Endodermal cell (in vitro differentiated cells): ENCODE measurements at regions not wholly inside any gene's neighbourhood (a gene's known extent, or its start where the extent isn't known, plus 50 kb on each side); places are given as distances from the start of the nearest gene placed in this dataset.
A peak's percentile ranks its signal among the peaks of the same experiment; 100 is the strongest.
"Not testable (repeated sequence)": the region's sequence is repeated elsewhere in the genome, so short reads cannot be mapped to it uniquely, and the experiment has no call there.

ENCODE experiments used
- DNase-seq: peaks from one replicate; pipeline ENCODE4 v3.0.0-alpha.2; 2017
- H3K27ac ChIP-seq: 2 replicates; pipeline ENCODE4 v1.5.1; 2013; ENCODE audit warnings: mild to moderate bottlenecking, low read depth, low read length, moderate library complexity
- H3K27me3 ChIP-seq: 2 replicates; pipeline ENCODE4 v1.6.1; 2013; ENCODE audit warnings: mild to moderate bottlenecking, low read length, moderate library complexity; ENCODE audit not compliant: insufficient read depth, control insufficient read depth, poor library complexity, severe bottlenecking
- H3K36me3 ChIP-seq: 2 replicates; pipeline ENCODE4 v1.7.0; 2013; ENCODE audit warnings: mild to moderate bottlenecking, low read length, moderate library complexity; ENCODE audit not compliant: control insufficient read depth, insufficient read depth
- H3K4me1 ChIP-seq: one replicate; pipeline ENCODE4 v1.7.0; 2013; ENCODE audit warnings: low read length; ENCODE audit not compliant: control insufficient read depth, insufficient read depth
- H3K4me3 ChIP-seq: 2 replicates; pipeline ENCODE4 v1.5.1; 2013; ENCODE audit warnings: mild to moderate bottlenecking, low read length, moderate library complexity
- H3K9ac ChIP-seq: 2 replicates; pipeline ENCODE4 v1.6.1; 2013; ENCODE audit warnings: mild to moderate bottlenecking, low read length, moderate library complexity; ENCODE audit not compliant: poor library complexity, severe bottlenecking; ENCODE audit errors: extremely low read depth
- H3K9me3 ChIP-seq: 2 replicates; pipeline ENCODE4 v1.6.1; 2013; ENCODE audit warnings: mild to moderate bottlenecking, low read length, moderate library complexity; ENCODE audit not compliant: control insufficient read depth
- H3K27ac Mint-ChIP-seq: 2 replicates; pipeline ENCODE4 v1.8.0; 2020; ENCODE audit warnings: mixed read lengths
- H3K27me3 Mint-ChIP-seq: 2 replicates; pipeline ENCODE4 v1.8.0; 2021; ENCODE audit warnings: mild to moderate bottlenecking, mixed read lengths; ENCODE audit not compliant: insufficient read depth
- H3K36me3 Mint-ChIP-seq: 2 replicates; pipeline ENCODE4 v1.8.0; 2020; ENCODE audit warnings: low read depth, mixed read lengths
- H3K4me1 Mint-ChIP-seq: 2 replicates; pipeline ENCODE4 v1.8.0; 2020; ENCODE audit warnings: mixed read lengths
- H3K4me3 Mint-ChIP-seq: 2 replicates; pipeline ENCODE4 v1.8.0; 2020; ENCODE audit warnings: mild to moderate bottlenecking, moderate library complexity, mixed read lengths
- H3K9me3 Mint-ChIP-seq: 2 replicates; pipeline ENCODE4 v1.8.0; 2020; ENCODE audit warnings: mild to moderate bottlenecking, mixed read lengths
- CTCF ChIP-seq: fragments of 200-600 bp; sonication (generic); conservative IDR thresholded peaks from 2 replicates; pipeline ENCODE4 v1.5.0; 2021; ENCODE audit warnings: antibody characterized with exemption, mild to moderate bottlenecking
- WGBS, 2 experiments: methylation state at CpG; one replicate each; pipeline versions ENCODE4 v1.1.5 to v1.1.7; 2013; ENCODE audit warnings: missing lambda C conversion rate in 2 of 2, mixed read lengths in 1 of 2; ENCODE audit not compliant: insufficient coverage in 1 of 2, insufficient read length in 1 of 2; 5-methylcytosine and 5-hydroxymethylcytosine counted together

- no peak for TF ChIP-seq CTCF
- no peak overlapping the region for H3K27ac Mint-ChIP-seq
Observed at GRCh38 chr13:46495066-46495465, 57.9 kb upstream of the LRCH1 start.

GRCh38 chr13:46492946-46493345, 60.0 kb upstream of the LRCH1 start:
- TF ChIP-seq CTCF = peak; percentile 82

More at GRCh38 chr13:46495066-46495465, 57.9 kb upstream of the LRCH1 start:
- DNase-seq = no peak
- Histone ChIP-seq H3K9ac (no peak overlapping the region), H3K27me3 (peaks cover 36% of the 10 kb centered on the region), H3K4me1 (peaks cover 4% of the 10 kb centered on the region), H3K27ac (no peak overlapping the region), H3K9me3 (no peaks in the 10 kb centered on the region), H3K36me3 (no peaks in the 10 kb centered on the region), H3K4me3 (no peak overlapping the region)
- Mint-ChIP-seq H3K4me3 (no peak overlapping the region), H3K4me1 (peaks cover 29% of the 10 kb centered on the region), H3K9me3 (no peaks in the 10 kb centered on the region), H3K36me3 (no peaks in the 10 kb centered on the region), H3K27me3 (peaks cover 55% of the 10 kb centered on the region)

GRCh38 chr13:46491641-46492040, 61.3 kb upstream of the LRCH1 start:
- H3K4me1 Mint-ChIP-seq = peaks cover 44% of the 10 kb centered on the region
- Histone ChIP-seq H3K9ac (no peak overlapping the region), H3K27me3 (peaks cover 57% of the 10 kb centered on the region), H3K9me3 (peaks cover 3% of the 10 kb centered on the region), H3K4me3 (no peak overlapping the region), H3K27ac (no peak overlapping the region), H3K36me3 (no peaks in the 10 kb centered on the region), H3K4me1 (peaks cover 11% of the 10 kb centered on the region)
- H3K36me3 Mint-ChIP-seq = no peaks in the 10 kb centered on the region
- H3K4me3 Mint-ChIP-seq = no peak overlapping the region
- H3K27ac Mint-ChIP-seq = no peak overlapping the region
- no peak for DNase-seq
- 89 to 100% methylated on average over 2 to 4 of the region's 4 CpGs for WGBS, 2 experiments
- TF ChIP-seq CTCF = no peak
- H3K27me3 Mint-ChIP-seq = peaks cover 69% of the 10 kb centered on the region
- peaks cover 4% of the 10 kb centered on the region for H3K9me3 Mint-ChIP-seq

More at GRCh38 chr13:46492946-46493345, 60.0 kb upstream of the LRCH1 start:
- no peaks in the 10 kb centered on the region for H3K9me3 ChIP-seq
- no peaks in the 10 kb centered on the region for H3K9me3 Mint-ChIP-seq
- no peak overlapping the region for H3K27ac ChIP-seq
- no peak overlapping the region for H3K9ac ChIP-seq
- 22% methylated on average over 1 of the region's 1 CpG; no CpG with 5 or more reads in 1 of the 2 experiments for WGBS, 2 experiments
- H3K4me1 ChIP-seq = peaks cover 11% of the 10 kb centered on the region
- H3K27me3 Mint-ChIP-seq = peaks cover 61% of the 10 kb centered on the region
- H3K4me1 Mint-ChIP-seq = peaks cover 44% of the 10 kb centered on the region
- H3K36me3 ChIP-seq = no peaks in the 10 kb centered on the region
- H3K4me3 Mint-ChIP-seq = no peak overlapping the region
- H3K36me3 Mint-ChIP-seq = no peaks in the 10 kb centered on the region
- no peak overlapping the region for H3K4me3 ChIP-seq
- H3K27ac Mint-ChIP-seq = no peak overlapping the region
- peaks cover 44% of the 10 kb centered on the region for H3K27me3 ChIP-seq
- no peak for DNase-seq

GRCh38 chr13:46490713-46491112, 62.3 kb upstream of the LRCH1 start:
- Mint-ChIP-seq H3K4me1 (peaks cover 44% of the 10 kb centered on the region), H3K27me3 (peaks cover 73% of the 10 kb centered on the region)
- WGBS, 2 experiments = 92 to 98% methylated on average over 8 to 14 of the region's 14 CpGs
- H3K36me3 Mint-ChIP-seq, H3K27ac ChIP-seq, H3K4me3 Mint-ChIP-seq, H3K9me3 Mint-ChIP-seq, DNase-seq, H3K9ac ChIP-seq, H3K27ac Mint-ChIP-seq, H3K4me3 ChIP-seq, H3K36me3 ChIP-seq: not testable (repeated sequence)
- Histone ChIP-seq H3K27me3 (peaks cover 66% of the 10 kb centered on the region), H3K9me3 (peaks cover 12% of the 10 kb centered on the region), H3K4me1 (peaks cover 11% of the 10 kb centered on the region)
